ENCODE measurements at regions not wholly inside any gene's neighbourhood (a gene's known extent, or its start where the extent isn't known, plus 50 kb on each side); places are given as distances from the start of the nearest gene placed in this dataset.

GRCh38 chr16:79971237-79971572 is 370.7 kb upstream of the MAF start:
- TF ChIP-seq, protein P1, sequence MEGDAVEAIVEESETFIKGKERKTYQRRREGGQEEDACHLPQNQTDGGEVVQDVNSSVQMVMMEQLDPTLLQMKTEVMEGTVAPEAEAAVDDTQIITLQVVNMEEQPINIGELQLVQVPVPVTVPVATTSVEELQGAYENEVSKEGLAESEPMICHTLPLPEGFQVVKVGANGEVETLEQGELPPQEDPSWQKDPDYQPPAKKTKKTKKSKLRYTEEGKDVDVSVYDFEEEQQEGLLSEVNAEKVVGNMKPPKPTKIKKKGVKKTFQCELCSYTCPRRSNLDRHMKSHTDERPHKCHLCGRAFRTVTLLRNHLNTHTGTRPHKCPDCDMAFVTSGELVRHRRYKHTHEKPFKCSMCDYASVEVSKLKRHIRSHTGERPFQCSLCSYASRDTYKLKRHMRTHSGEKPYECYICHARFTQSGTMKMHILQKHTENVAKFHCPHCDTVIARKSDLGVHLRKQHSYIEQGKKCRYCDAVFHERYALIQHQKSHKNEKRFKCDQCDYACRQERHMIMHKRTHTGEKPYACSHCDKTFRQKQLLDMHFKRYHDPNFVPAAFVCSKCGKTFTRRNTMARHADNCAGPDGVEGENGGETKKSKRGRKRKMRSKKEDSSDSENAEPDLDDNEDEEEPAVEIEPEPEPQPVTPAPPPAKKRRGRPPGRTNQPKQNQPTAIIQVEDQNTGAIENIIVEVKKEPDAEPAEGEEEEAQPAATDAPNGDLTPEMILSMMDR (IDR thresholded peaks at IDR 0.05), result no peak
- no peak for TF ChIP-seq POLR2A (IDR thresholded peaks at IDR 0.05)
- no peak for TF ChIP-seq EP300 (IDR thresholded peaks at IDR 0.05)
